PC-3 (cell line): ENCODE measurements at regions not wholly inside any gene's neighbourhood (a gene's known extent, or its start where the extent isn't known, plus 50 kb on each side); places are given as distances from the start of the nearest gene placed in this dataset.

Experiments
- CTCF ChIP-seq: fragments of 300-600 bp; sonication (generic); conservative IDR thresholded peaks from 2 replicates; pipeline ENCODE4 v1.5.1; 2017; ENCODE audit warnings: antibody characterized with exemption, low read depth, mild to moderate bottlenecking, low read length
- EZH2 ChIP-seq: fragments of 300-600 bp; sonication (generic); IDR thresholded peaks from one replicate; pipeline ENCODE4 v1.6.1; 2017; ENCODE audit warnings: antibody characterized with exemption, mild to moderate bottlenecking, low read length; ENCODE audit not compliant: unreplicated experiment
- EZH2phosphoT487 ChIP-seq: fragments of 300-600 bp; sonication (generic); IDR thresholded peaks from 2 replicates; pipeline ENCODE4 v1.6.1; 2018; ENCODE audit warnings: mild to moderate bottlenecking, antibody characterized with exemption, low read length, borderline replicate concordance

- TF ChIP-seq CTCF = peak; percentile 51
- no peak for TF ChIP-seq EZH2
- no peak for TF ChIP-seq EZH2phosphoT487
Observed at GRCh38 chrX:30489323-30489722, 88.2 kb downstream of the TASL start.
